ENCODE measurements at regions not wholly inside any gene's neighbourhood (a gene's known extent, or its start where the extent isn't known, plus 50 kb on each side); places are given as distances from the start of the nearest gene placed in this dataset.
A peak's percentile ranks its signal among the peaks of the same experiment; 100 is the strongest.

GRCh38 chr6:27148404-27148795 is 99.1 kb upstream of the PRSS16 start:
- 88 to 94% (median 92%) methylated on average over 2 of the region's 2 CpGs for WGBS, 4 donors
- intact Hi-C loops (cut with DNase I), result no loop called here
- no peaks in the 10 kb centered on the region for H3K9me3 ChIP-seq (replicated peaks in 1 of 3)
- H3K27me3 ChIP-seq, result no peaks in the 10 kb centered on the region
- peaks cover 0 to 11% of the 10 kb centered on the region in 2 donors for H3K4me1 ChIP-seq (replicated peaks in 1 of 2)
- H3K27ac ChIP-seq, result no peak overlapping the region
- no peak for DNase-seq
- no peak overlapping the region for H3K4me3 ChIP-seq
- TF ChIP-seq POLR2A (IDR thresholded peaks at IDR 0.05) (no peak), CTCF (IDR thresholded peaks at IDR 0.05) (no peak)
- H3K36me3 ChIP-seq (replicated peaks in 1 of 2), result no peaks in the 10 kb centered on the region

GRCh38 chr6:27149150-27149549 is 98.4 kb upstream of the PRSS16 start:
- intact Hi-C loops (cut with DNase I), result no loop called here
- no peaks in the 10 kb centered on the region for H3K36me3 ChIP-seq (replicated peaks in 1 of 2)
- no peaks in the 10 kb centered on the region for H3K9me3 ChIP-seq (replicated peaks in 1 of 3)
- DNase-seq, result no peak
- H3K27ac ChIP-seq, result no peak overlapping the region
- TF ChIP-seq POLR2A (IDR thresholded peaks at IDR 0.05) (no peak), CTCF (IDR thresholded peaks at IDR 0.05) (no peak)
- no peak overlapping the region for H3K4me3 ChIP-seq
- WGBS, 4 donors, result 43 to 60% (median 46%) methylated on average over 1 of the region's 1 CpG
- H3K27me3 ChIP-seq, result no peaks in the 10 kb centered on the region
- peaks cover 0 to 7% of the 10 kb centered on the region in 2 donors for H3K4me1 ChIP-seq (replicated peaks in 1 of 2)

GRCh38 chr6:27154696-27155095 is 92.8 kb upstream of the PRSS16 start:
- H3K36me3 ChIP-seq (replicated peaks in 1 of 2), result no peaks in the 10 kb centered on the region
- intact Hi-C loops (cut with DNase I), result no loop called here
- H3K9me3 ChIP-seq (replicated peaks in 1 of 3), result no peaks in the 10 kb centered on the region
- no peak overlapping the region for H3K27ac ChIP-seq
- peaks cover 0 to 11% of the 10 kb centered on the region in 2 donors for H3K4me1 ChIP-seq (replicated peaks in 1 of 2)
- no peak for DNase-seq
- WGBS, 4 donors, result 86 to 95% (median 92%) methylated on average over 1 of the region's 1 CpG
- no peak overlapping the region for H3K4me3 ChIP-seq
- TF ChIP-seq CTCF (IDR thresholded peaks at IDR 0.05) (no peak), POLR2A (IDR thresholded peaks at IDR 0.05) (no peak)
- H3K27me3 ChIP-seq, result no peaks in the 10 kb centered on the region

GRCh38 chr6:27156874-27157458 is 90.5 kb upstream of the PRSS16 start:
- H3K27me3 ChIP-seq, result no peaks in the 10 kb centered on the region
- no peak overlapping the region for H3K27ac ChIP-seq
- peak overlapping the region in 1 of 4 donors; percentile 48 for H3K4me3 ChIP-seq
- DNase-seq, result no peak
- no peaks in the 10 kb centered on the region for H3K36me3 ChIP-seq (replicated peaks in 1 of 2)
- H3K9me3 ChIP-seq (replicated peaks in 1 of 3), result no peaks in the 10 kb centered on the region
- peaks cover 0 to 11% of the 10 kb centered on the region in 2 donors for H3K4me1 ChIP-seq (replicated peaks in 1 of 2)
- TF ChIP-seq CTCF (IDR thresholded peaks at IDR 0.05) (no peak), POLR2A (IDR thresholded peaks at IDR 0.05) (no peak)
- intact Hi-C loops (cut with DNase I), result no loop called here
- WGBS, 4 donors, result 32 to 36% (median 33%) methylated on average over 15 of the region's 15 CpGs

Data from adrenal gland (tissue), 9 donors.